WTC11 (cell line): ENCODE measurements at regions not wholly inside any gene's neighbourhood (a gene's known extent, or its start where the extent isn't known, plus 50 kb on each side); places are given as distances from the start of the nearest gene placed in this dataset.

Source experiments
- ATAC-seq: fragments of 200-7000 bp; cut with Tn5 transposase; 2 replicates; pipeline ENCODE4 v1.10.0; 2021; ENCODE audit warnings: mild to moderate bottlenecking, moderate library complexity
- CTCF ChIA-PET: fragments of 300-600 bp; sonication (Branson Sonifier 250); formaldehyde crosslinking; loops from one replicate; lab custom pipeline; 2021; ENCODE audit warnings: antibody characterized with exemption; lab: Charles Lee
- POLR2A ChIA-PET: fragments of 350-600 bp; sonication (Branson Sonifier 250); formaldehyde crosslinking; loops from one replicate; lab custom pipeline; 2021; ENCODE audit warnings: antibody characterized with exemption; lab: Charles Lee
- DNase-seq: peaks from one replicate; pipeline ENCODE4 v3.0.0; 2021; ENCODE audit warnings: low spot score
- H3K27ac Mint-ChIP-seq: 2 replicates; pipeline ENCODE4 v1.8.0; 2021; ENCODE audit warnings: mixed read lengths
- H3K27me3 Mint-ChIP-seq: 2 replicates; pipeline ENCODE4 v1.8.0; 2021; ENCODE audit warnings: low read depth, mild to moderate bottlenecking, moderate library complexity, mixed read lengths
- H3K36me3 Mint-ChIP-seq: 2 replicates; pipeline ENCODE4 v1.8.0; 2021; ENCODE audit warnings: mixed read lengths
- H3K4me1 Mint-ChIP-seq: 2 replicates; pipeline ENCODE4 v1.8.0; 2022; ENCODE audit warnings: mixed read lengths
- H3K4me3 Mint-ChIP-seq: 2 replicates; pipeline ENCODE4 v1.8.0; 2021; ENCODE audit warnings: mild to moderate bottlenecking, moderate library complexity, mixed read lengths
- H3K9me3 Mint-ChIP-seq: 2 replicates; pipeline ENCODE4 v1.8.0; 2021; ENCODE audit warnings: mixed read lengths
- CREB1 ChIP-seq: sonication (generic); formaldehyde crosslinking; IDR thresholded peaks from 2 replicates; pipeline ENCODE4 v1.8.0; 2023; ENCODE audit warnings: mild to moderate bottlenecking, missing genetic modification reagents
- EMX1 ChIP-seq: fragments of 250-450 bp; sonication (Bioruptor Pico); IDR thresholded peaks from 2 replicates; pipeline ENCODE4 v1.8.0; 2021; ENCODE audit warnings: mild to moderate bottlenecking
- FOXJ3 ChIP-seq: sonication (generic); formaldehyde crosslinking; IDR thresholded peaks from 2 replicates; pipeline ENCODE4 v1.9.0; 2021; ENCODE audit warnings: missing genetic modification reagents, mild to moderate bottlenecking, borderline replicate concordance
- FOXP1 ChIP-seq: sonication (generic); formaldehyde crosslinking; IDR thresholded peaks from 2 replicates; pipeline ENCODE4 v1.8.0; 2022; ENCODE audit warnings: missing genetic modification reagents, mild to moderate bottlenecking, moderate library complexity, borderline replicate concordance
- GRHL2 ChIP-seq: fragments of 250-450 bp; sonication (Bioruptor Pico); IDR thresholded peaks from 2 replicates; pipeline ENCODE4 v1.8.0; 2022; ENCODE audit warnings: mild to moderate bottlenecking, moderate library complexity; ENCODE audit not compliant: insufficient replicate concordance, severe bottlenecking
- IRF2 ChIP-seq: sonication (generic); formaldehyde crosslinking; IDR thresholded peaks from 2 replicates; pipeline ENCODE4 v1.8.0; 2022; ENCODE audit warnings: low read depth, missing genetic modification reagents, borderline replicate concordance
- JAZF1 ChIP-seq: fragments of 250-450 bp; sonication (Bioruptor Pico); IDR thresholded peaks from 2 replicates; pipeline ENCODE4 v1.9.0; 2021; ENCODE audit warnings: moderate library complexity, mild to moderate bottlenecking, inconsistent platforms
- JUN ChIP-seq: sonication (generic); formaldehyde crosslinking; IDR thresholded peaks from 2 replicates; pipeline ENCODE4 v1.8.0; 2023; ENCODE audit warnings: mild to moderate bottlenecking, missing genetic modification reagents
- NFYB ChIP-seq: sonication (generic); formaldehyde crosslinking; conservative IDR thresholded peaks from 2 replicates; pipeline ENCODE4 v1.8.0; 2022; ENCODE audit warnings: low read depth, missing genetic modification reagents
- TEAD1 ChIP-seq: sonication (generic); formaldehyde crosslinking; IDR thresholded peaks from 2 replicates; pipeline ENCODE4 v1.8.0; 2022; ENCODE audit warnings: mild to moderate bottlenecking, missing genetic modification reagents
- TP53 ChIP-seq: sonication (generic); formaldehyde crosslinking; IDR thresholded peaks from 2 replicates; pipeline ENCODE4 v1.8.1; 2023; ENCODE audit warnings: mild to moderate bottlenecking, missing genetic modification reagents
- ZBTB21 ChIP-seq: sonication (generic); formaldehyde crosslinking; IDR thresholded peaks from 2 replicates; pipeline ENCODE4 v1.8.1; 2023; ENCODE audit warnings: mild to moderate bottlenecking, missing genetic modification reagents, borderline replicate concordance
- ZNF396 ChIP-seq: fragments of 250-450 bp; sonication (Bioruptor Pico); IDR thresholded peaks from 2 replicates; pipeline ENCODE4 v1.8.0; 2021; ENCODE audit warnings: mild to moderate bottlenecking, moderate library complexity, borderline replicate concordance
- TF ChIP-seq, protein P1 (sequence below): sonication (generic); formaldehyde crosslinking; IDR thresholded peaks from 2 replicates; pipeline ENCODE4 v1.8.1; 2023; ENCODE audit warnings: mild to moderate bottlenecking, missing genetic modification reagents
- TF ChIP-seq, protein P2 (sequence below): sonication (generic); formaldehyde crosslinking; IDR thresholded peaks from 2 replicates; pipeline ENCODE4 v1.8.0; 2022; ENCODE audit warnings: missing genetic modification reagents
- TF ChIP-seq, protein P3 (sequence below): fragments of 250-450 bp; sonication (Bioruptor Pico); conservative IDR thresholded peaks from 2 replicates; pipeline ENCODE4 v1.9.0; 2021; ENCODE audit warnings: mild to moderate bottlenecking
- TF ChIP-seq, protein P4 (sequence below): fragments of 250-450 bp; sonication (Bioruptor Pico); IDR thresholded peaks from 2 replicates; pipeline ENCODE4 v1.9.0; 2021; ENCODE audit warnings: moderate library complexity, mild to moderate bottlenecking, inconsistent platforms, borderline replicate concordance
- TF ChIP-seq, protein P5 (sequence below): sonication (generic); formaldehyde crosslinking; IDR thresholded peaks from 2 replicates; pipeline ENCODE4 v1.8.0; 2022; ENCODE audit warnings: mild to moderate bottlenecking, missing genetic modification reagents
- TF ChIP-seq, protein P6 (sequence below): sonication (generic); formaldehyde crosslinking; IDR thresholded peaks from 2 replicates; pipeline ENCODE4 v1.8.1; 2022; ENCODE audit warnings: mild to moderate bottlenecking, moderate library complexity, missing genetic modification reagents
- TF ChIP-seq, protein P7 (sequence below): sonication (generic); formaldehyde crosslinking; IDR thresholded peaks from 2 replicates; pipeline ENCODE4 v1.8.1; 2022; ENCODE audit warnings: mild to moderate bottlenecking, missing genetic modification reagents, moderate library complexity, borderline replicate concordance
- TF ChIP-seq, protein P8 (sequence below): sonication (generic); formaldehyde crosslinking; IDR thresholded peaks from 2 replicates; pipeline ENCODE4 v1.8.1; 2022; ENCODE audit warnings: low read depth, mild to moderate bottlenecking, moderate library complexity, missing genetic modification reagents, borderline replicate concordance

DNA sequence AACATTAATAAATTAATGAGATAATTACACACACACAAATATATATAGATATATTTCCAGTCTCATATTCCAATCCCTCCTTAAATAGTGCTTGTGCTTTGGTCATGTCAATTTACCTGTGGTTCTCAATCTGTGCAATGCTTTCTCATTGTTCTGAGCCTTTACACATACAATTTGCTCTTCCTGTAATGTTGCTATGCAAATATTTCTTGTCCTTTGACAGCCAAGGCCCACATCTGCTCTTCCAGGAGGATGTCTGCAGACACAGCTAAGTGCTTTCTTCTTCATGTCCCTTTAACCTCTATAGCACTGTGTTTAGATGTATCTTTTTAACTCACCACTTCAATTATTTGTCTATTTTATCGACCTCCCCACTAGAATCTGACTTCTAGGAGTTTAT, 67.3 kb upstream of the RAPGEF2 start:
- ATAC-seq (no peak), DNase-seq (no peak)
- no peaks in the 10 kb centered on the region for H3K36me3 Mint-ChIP-seq
- no peak for TF ChIP-seq FOXJ3 (CRISPR knock-in tag)
- TF ChIP-seq, protein P1, sequence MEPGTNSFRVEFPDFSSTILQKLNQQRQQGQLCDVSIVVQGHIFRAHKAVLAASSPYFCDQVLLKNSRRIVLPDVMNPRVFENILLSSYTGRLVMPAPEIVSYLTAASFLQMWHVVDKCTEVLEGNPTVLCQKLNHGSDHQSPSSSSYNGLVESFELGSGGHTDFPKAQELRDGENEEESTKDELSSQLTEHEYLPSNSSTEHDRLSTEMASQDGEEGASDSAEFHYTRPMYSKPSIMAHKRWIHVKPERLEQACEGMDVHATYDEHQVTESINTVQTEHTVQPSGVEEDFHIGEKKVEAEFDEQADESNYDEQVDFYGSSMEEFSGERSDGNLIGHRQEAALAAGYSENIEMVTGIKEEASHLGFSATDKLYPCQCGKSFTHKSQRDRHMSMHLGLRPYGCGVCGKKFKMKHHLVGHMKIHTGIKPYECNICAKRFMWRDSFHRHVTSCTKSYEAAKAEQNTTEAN (CRISPR knock-in tag), result no peak
- H3K27ac Mint-ChIP-seq, result no peak overlapping the region
- H3K9me3 Mint-ChIP-seq, result no peaks in the 10 kb centered on the region
- CTCF ChIA-PET, result interaction anchor here (1.8 kb wide), 1 partner anchor 19 kb away, joined by 5 read pairs; no protein-coding TSS in a partner anchor
- H3K4me1 Mint-ChIP-seq, result peaks cover 41% of the 10 kb centered on the region
- H3K27me3 Mint-ChIP-seq, result no peaks in the 10 kb centered on the region
- H3K4me3 Mint-ChIP-seq, result no peak overlapping the region
- POLR2A ChIA-PET, result no interaction called here

DNA sequence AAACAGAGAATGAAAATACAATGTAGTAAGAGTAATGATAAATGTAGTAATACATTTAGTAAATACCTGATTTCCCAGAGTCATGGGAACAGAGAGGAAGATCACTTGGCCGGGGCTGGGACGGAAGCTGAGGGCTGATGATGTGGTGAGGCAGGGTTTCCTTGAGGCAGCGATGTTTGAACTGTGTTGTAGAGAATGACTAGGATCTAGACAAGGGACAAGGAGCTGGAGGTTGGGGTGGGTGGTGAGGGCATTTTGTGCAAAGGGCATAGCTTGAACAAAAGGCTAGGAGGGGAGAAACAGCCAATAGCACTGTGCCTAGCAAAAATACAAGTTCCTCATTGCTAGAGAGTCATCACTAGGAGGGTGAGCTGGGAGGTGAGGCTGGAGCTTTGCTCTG, 64.3 kb upstream of the RAPGEF2 start:
- ATAC-seq, result no peak
- Mint-ChIP-seq H3K9me3 (no peaks in the 10 kb centered on the region), H3K36me3 (no peaks in the 10 kb centered on the region), H3K27ac (no peak overlapping the region), H3K4me3 (no peak overlapping the region), H3K4me1 (peaks cover 44% of the 10 kb centered on the region), H3K27me3 (no peaks in the 10 kb centered on the region)
- no peak for DNase-seq
- ChIA-PET CTCF (interaction anchor here (0.6 kb wide), 1 partner anchor 1093 kb away, joined by 3 read pairs; no protein-coding TSS in a partner anchor), POLR2A (no interaction called here)
- no peak for TF ChIP-seq JUN (CRISPR knock-in tag)
- no peak for TF ChIP-seq GRHL2 (CRISPR knock-in tag)
- TF ChIP-seq NFYB (CRISPR knock-in tag), result no peak
- TF ChIP-seq ZBTB21 (CRISPR knock-in tag), result no peak
- no peak for TF ChIP-seq IRF2 (CRISPR knock-in tag)
- TF ChIP-seq, protein P2, sequence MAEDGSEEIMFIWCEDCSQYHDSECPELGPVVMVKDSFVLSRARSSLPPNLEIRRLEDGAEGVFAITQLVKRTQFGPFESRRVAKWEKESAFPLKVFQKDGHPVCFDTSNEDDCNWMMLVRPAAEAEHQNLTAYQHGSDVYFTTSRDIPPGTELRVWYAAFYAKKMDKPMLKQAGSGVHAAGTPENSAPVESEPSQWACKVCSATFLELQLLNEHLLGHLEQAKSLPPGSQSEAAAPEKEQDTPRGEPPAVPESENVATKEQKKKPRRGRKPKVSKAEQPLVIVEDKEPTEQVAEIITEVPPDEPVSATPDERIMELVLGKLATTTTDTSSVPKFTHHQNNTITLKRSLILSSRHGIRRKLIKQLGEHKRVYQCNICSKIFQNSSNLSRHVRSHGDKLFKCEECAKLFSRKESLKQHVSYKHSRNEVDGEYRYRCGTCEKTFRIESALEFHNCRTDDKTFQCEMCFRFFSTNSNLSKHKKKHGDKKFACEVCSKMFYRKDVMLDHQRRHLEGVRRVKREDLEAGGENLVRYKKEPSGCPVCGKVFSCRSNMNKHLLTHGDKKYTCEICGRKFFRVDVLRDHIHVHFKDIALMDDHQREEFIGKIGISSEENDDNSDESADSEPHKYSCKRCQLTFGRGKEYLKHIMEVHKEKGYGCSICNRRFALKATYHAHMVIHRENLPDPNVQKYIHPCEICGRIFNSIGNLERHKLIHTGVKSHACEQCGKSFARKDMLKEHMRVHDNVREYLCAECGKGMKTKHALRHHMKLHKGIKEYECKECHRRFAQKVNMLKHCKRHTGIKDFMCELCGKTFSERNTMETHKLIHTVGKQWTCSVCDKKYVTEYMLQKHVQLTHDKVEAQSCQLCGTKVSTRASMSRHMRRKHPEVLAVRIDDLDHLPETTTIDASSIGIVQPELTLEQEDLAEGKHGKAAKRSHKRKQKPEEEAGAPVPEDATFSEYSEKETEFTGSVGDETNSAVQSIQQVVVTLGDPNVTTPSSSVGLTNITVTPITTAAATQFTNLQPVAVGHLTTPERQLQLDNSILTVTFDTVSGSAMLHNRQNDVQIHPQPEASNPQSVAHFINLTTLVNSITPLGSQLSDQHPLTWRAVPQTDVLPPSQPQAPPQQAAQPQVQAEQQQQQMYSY (CRISPR knock-in tag), result no peak
- TF ChIP-seq CREB1 (CRISPR knock-in tag), result no peak
- TF ChIP-seq TP53 (CRISPR knock-in tag), result no peak
- no peak for TF ChIP-seq EMX1
- TF ChIP-seq, protein P3, sequence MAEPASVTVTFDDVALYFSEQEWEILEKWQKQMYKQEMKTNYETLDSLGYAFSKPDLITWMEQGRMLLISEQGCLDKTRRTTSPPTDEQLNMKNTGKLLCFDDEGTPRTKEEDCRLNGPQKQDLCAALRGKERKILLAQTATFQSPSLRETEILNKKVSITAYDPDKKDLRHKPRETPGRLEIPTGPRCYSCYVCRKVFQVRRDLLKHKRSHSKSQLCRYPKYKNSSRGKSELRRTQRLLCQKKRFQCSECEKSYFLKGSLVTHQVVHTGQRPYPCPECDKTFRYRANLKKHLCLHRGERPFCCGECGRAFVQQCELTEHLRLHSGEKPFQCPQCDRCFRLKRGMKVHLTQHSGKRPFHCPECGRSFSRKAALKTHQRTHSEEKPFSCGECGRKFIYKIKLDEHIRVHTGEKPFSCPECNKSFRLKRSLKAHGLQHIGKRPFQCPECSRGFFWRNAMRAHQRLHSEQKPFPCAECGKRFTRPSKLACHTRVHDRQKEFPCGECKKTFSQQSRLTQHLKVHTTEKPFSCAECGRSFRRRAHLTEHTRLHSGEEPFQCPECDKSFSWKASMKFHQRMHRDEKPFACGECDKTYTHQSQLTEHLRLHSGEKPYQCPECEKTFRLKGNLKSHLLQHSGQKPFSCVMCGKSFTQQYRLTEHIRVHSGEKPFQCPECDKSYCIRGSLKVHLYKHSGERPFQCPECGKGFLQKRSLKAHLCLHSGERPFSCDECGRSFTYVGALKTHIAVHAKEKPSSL (CRISPR knock-in tag), result no peak
- TF ChIP-seq, protein P4, sequence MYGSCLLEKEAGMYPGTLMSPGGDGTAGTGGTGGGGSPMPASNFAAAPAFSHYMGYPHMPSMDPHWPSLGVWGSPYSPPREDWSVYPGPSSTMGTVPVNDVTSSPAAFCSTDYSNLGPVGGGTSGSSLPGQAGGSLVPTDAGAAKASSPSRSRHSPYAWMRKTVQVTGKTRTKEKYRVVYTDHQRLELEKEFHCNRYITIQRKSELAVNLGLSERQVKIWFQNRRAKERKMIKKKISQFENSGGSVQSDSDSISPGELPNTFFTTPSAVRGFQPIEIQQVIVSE (CRISPR knock-in tag), result no peak
- TF ChIP-seq, protein P5, sequence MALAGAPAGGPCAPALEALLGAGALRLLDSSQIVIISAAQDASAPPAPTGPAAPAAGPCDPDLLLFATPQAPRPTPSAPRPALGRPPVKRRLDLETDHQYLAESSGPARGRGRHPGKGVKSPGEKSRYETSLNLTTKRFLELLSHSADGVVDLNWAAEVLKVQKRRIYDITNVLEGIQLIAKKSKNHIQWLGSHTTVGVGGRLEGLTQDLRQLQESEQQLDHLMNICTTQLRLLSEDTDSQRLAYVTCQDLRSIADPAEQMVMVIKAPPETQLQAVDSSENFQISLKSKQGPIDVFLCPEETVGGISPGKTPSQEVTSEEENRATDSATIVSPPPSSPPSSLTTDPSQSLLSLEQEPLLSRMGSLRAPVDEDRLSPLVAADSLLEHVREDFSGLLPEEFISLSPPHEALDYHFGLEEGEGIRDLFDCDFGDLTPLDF, result no peak
- TF ChIP-seq, protein P6, sequence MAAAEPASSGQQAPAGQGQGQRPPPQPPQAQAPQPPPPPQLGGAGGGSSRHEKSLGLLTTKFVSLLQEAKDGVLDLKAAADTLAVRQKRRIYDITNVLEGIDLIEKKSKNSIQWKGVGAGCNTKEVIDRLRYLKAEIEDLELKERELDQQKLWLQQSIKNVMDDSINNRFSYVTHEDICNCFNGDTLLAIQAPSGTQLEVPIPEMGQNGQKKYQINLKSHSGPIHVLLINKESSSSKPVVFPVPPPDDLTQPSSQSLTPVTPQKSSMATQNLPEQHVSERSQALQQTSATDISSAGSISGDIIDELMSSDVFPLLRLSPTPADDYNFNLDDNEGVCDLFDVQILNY (CRISPR knock-in tag), result no peak
- TF ChIP-seq, protein P7, sequence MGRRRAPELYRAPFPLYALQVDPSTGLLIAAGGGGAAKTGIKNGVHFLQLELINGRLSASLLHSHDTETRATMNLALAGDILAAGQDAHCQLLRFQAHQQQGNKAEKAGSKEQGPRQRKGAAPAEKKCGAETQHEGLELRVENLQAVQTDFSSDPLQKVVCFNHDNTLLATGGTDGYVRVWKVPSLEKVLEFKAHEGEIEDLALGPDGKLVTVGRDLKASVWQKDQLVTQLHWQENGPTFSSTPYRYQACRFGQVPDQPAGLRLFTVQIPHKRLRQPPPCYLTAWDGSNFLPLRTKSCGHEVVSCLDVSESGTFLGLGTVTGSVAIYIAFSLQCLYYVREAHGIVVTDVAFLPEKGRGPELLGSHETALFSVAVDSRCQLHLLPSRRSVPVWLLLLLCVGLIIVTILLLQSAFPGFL (CRISPR knock-in tag), result no peak
- TF ChIP-seq ZNF396 (CRISPR knock-in tag), result no peak
- TF ChIP-seq, protein P1 (CRISPR knock-in tag), result no peak
- no peak for TF ChIP-seq TEAD1 (CRISPR knock-in tag)
- no peak for TF ChIP-seq FOXP1 (CRISPR knock-in tag)
- TF ChIP-seq JAZF1, result no peak
- TF ChIP-seq, protein P8, sequence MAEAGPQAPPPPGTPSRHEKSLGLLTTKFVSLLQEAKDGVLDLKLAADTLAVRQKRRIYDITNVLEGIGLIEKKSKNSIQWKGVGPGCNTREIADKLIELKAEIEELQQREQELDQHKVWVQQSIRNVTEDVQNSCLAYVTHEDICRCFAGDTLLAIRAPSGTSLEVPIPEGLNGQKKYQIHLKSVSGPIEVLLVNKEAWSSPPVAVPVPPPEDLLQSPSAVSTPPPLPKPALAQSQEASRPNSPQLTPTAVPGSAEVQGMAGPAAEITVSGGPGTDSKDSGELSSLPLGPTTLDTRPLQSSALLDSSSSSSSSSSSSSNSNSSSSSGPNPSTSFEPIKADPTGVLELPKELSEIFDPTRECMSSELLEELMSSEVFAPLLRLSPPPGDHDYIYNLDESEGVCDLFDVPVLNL (CRISPR knock-in tag), result no peak
